CD4-positive, alpha-beta T cell (primary cell): ENCODE measurements at regions not wholly inside any gene's neighbourhood (a gene's known extent, or its start where the extent isn't known, plus 50 kb on each side); places are given as distances from the start of the nearest gene placed in this dataset.

Source experiments
- ATAC-seq: fragments of 200-7000 bp; cut with Tn5 transposase; one replicate; pipeline ENCODE4 v1.10.0; 2022; ENCODE audit warnings: mild to moderate bottlenecking; ENCODE audit not compliant: poor library complexity
- CTCF ChIA-PET: fragments of 350-600 bp; sonication (Branson Sonifier 250); formaldehyde crosslinking; loops from one replicate; lab custom pipeline; 2021; ENCODE audit warnings: antibody characterized with exemption, inconsistent platforms; lab: Charles Lee
- POLR2A ChIA-PET: fragments of 350-600 bp; sonication (Branson Sonifier 250); formaldehyde crosslinking; loops from one replicate; lab custom pipeline; 2021; ENCODE audit warnings: antibody characterized with exemption, inconsistent platforms; lab: Charles Lee
- DNase-seq, 14 experiments: peaks; one replicate each; pipeline ENCODE4 v3.0.0-alpha.2; 2013 to 2020; ENCODE audit warnings: mixed read lengths in 2 of 14
- H3K27ac ChIP-seq, 2 donors: one replicate each; pipeline versions ENCODE4 v1.5.1 to v1.7.0; 2013; ENCODE audit warnings: low read length in 2 of 2, low read depth in 1 of 2, mild to moderate bottlenecking in 1 of 2
- H3K27me3 ChIP-seq, 2 experiments: 1 replicate in 1 of 2; 2 replicates in 1 of 2; pipeline versions ENCODE4 v1.6.1 to v1.7.0; 2013; ENCODE audit warnings: low read length in 2 of 2, control low read depth in 1 of 2, mild to moderate bottlenecking in 1 of 2, moderate library complexity in 1 of 2; ENCODE audit not compliant: insufficient read depth in 2 of 2, control insufficient read depth in 1 of 2
- H3K36me3 ChIP-seq: one replicate; pipeline ENCODE4 v1.6.1; 2013; ENCODE audit warnings: low read length, control low read depth; ENCODE audit not compliant: insufficient read depth
- H3K4me1 ChIP-seq: one replicate; pipeline ENCODE4 v1.6.1; 2013; ENCODE audit warnings: low read length, control low read depth; ENCODE audit not compliant: insufficient read depth
- H3K4me3 ChIP-seq: one replicate; pipeline ENCODE4 v1.5.1; 2013; ENCODE audit warnings: mild to moderate bottlenecking, low read length, moderate library complexity
- H3K9me3 ChIP-seq, 2 experiments: 1 replicate in 1 of 2; 2 replicates in 1 of 2; pipeline versions ENCODE4 v1.6.1 to v1.7.0; 2013; ENCODE audit warnings: low read length in 2 of 2, mild to moderate bottlenecking in 2 of 2, control low read depth in 1 of 2, moderate library complexity in 1 of 2; ENCODE audit not compliant: control insufficient read depth in 1 of 2, insufficient read depth in 1 of 2
- H3K27ac Mint-ChIP-seq: one replicate; pipeline ENCODE4 v1.8.0; 2020; ENCODE audit warnings: mixed read lengths
- H3K27me3 Mint-ChIP-seq: one replicate; pipeline ENCODE4 v1.8.0; 2021; ENCODE audit warnings: mixed read lengths
- H3K36me3 Mint-ChIP-seq: one replicate; pipeline ENCODE4 v1.8.0; 2021; ENCODE audit warnings: low read depth, mixed read lengths
- H3K4me1 Mint-ChIP-seq: one replicate; pipeline ENCODE4 v1.8.0; 2021; ENCODE audit warnings: low read depth, mixed read lengths
- H3K4me3 Mint-ChIP-seq: one replicate; pipeline ENCODE4 v1.8.0; 2020; ENCODE audit warnings: mild to moderate bottlenecking, mixed read lengths
- H3K9me3 Mint-ChIP-seq: one replicate; pipeline ENCODE4 v1.8.0; 2020; ENCODE audit warnings: mixed read lengths
- intact Hi-C, 2 experiments: fragments of 100-400 bp; cut with DNase I in 1 of 2; cut with micrococcal nuclease in 1 of 2; formaldehyde crosslinking; loops; one replicate each; pipeline versions ENCODE4 v1.15.1 to v1.9.0; 2023 to 2025; cut with DNase I, micrococcal nuclease
- TF ChIP-seq, protein P1 (sequence below): fragments of 200-600 bp; IDR thresholded peaks from one replicate; pipeline ENCODE4 v1.8.0; 2022; ENCODE audit warnings: antibody characterized with exemption, mild to moderate bottlenecking

- no peak overlapping the region for H3K4me3 ChIP-seq
- ChIA-PET CTCF (no interaction called here), POLR2A (no interaction called here)
- H3K27me3 Mint-ChIP-seq: peaks cover 27% of the 10 kb centered on the region
- H3K4me1 Mint-ChIP-seq: no peaks in the 10 kb centered on the region
- no peak for ATAC-seq
- H3K9me3 ChIP-seq: peaks cover 0 to 14% of the 10 kb centered on the region in 2 experiments
- TF ChIP-seq, protein P1, sequence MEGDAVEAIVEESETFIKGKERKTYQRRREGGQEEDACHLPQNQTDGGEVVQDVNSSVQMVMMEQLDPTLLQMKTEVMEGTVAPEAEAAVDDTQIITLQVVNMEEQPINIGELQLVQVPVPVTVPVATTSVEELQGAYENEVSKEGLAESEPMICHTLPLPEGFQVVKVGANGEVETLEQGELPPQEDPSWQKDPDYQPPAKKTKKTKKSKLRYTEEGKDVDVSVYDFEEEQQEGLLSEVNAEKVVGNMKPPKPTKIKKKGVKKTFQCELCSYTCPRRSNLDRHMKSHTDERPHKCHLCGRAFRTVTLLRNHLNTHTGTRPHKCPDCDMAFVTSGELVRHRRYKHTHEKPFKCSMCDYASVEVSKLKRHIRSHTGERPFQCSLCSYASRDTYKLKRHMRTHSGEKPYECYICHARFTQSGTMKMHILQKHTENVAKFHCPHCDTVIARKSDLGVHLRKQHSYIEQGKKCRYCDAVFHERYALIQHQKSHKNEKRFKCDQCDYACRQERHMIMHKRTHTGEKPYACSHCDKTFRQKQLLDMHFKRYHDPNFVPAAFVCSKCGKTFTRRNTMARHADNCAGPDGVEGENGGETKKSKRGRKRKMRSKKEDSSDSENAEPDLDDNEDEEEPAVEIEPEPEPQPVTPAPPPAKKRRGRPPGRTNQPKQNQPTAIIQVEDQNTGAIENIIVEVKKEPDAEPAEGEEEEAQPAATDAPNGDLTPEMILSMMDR: no peak
- no peak for DNase-seq
- H3K27me3 ChIP-seq: peaks cover 4 to 5% of the 10 kb centered on the region in 2 experiments
- H3K36me3 ChIP-seq: no peaks in the 10 kb centered on the region
- intact Hi-C loops: no loop called here
- no peak overlapping the region for H3K4me3 Mint-ChIP-seq
- peaks cover 8% of the 10 kb centered on the region for H3K4me1 ChIP-seq
- H3K9me3 Mint-ChIP-seq: no peaks in the 10 kb centered on the region
- H3K36me3 Mint-ChIP-seq: no peaks in the 10 kb centered on the region
- no peak overlapping the region for H3K27ac ChIP-seq
- H3K27ac Mint-ChIP-seq: no peak overlapping the region
Measured at GRCh38 chr11:116274521-116274920, 498.3 kb downstream of the BUD13 start.

GRCh38 chr11:116272181-116272789 lies 500.5 kb downstream of the BUD13 start:
- H3K36me3 ChIP-seq: no peaks in the 10 kb centered on the region
- no peaks in the 10 kb centered on the region for H3K9me3 Mint-ChIP-seq
- H3K4me3 Mint-ChIP-seq: no peak overlapping the region
- no peak overlapping the region for H3K4me3 ChIP-seq
- CTCF ChIA-PET: no interaction called here
- H3K27ac ChIP-seq: no peak overlapping the region
- POLR2A ChIA-PET: no interaction called here
- peaks cover 8% of the 10 kb centered on the region for H3K4me1 ChIP-seq
- H3K27me3 ChIP-seq: peaks cover 4 to 5% of the 10 kb centered on the region in 2 experiments
- ATAC-seq (no peak), DNase-seq (no peak)
- no peaks in the 10 kb centered on the region for H3K36me3 Mint-ChIP-seq
- peaks cover 14% of the 10 kb centered on the region for H3K27me3 Mint-ChIP-seq
- H3K27ac Mint-ChIP-seq: no peak overlapping the region
- H3K9me3 ChIP-seq: peaks cover 0 to 14% of the 10 kb centered on the region in 2 experiments
- intact Hi-C loops: no loop called here
- H3K4me1 Mint-ChIP-seq: no peaks in the 10 kb centered on the region
- TF ChIP-seq, protein P1: no peak

GRCh38 chr11:116271479-116271878 lies 501.3 kb downstream of the BUD13 start:
- Histone ChIP-seq H3K27ac (no peak overlapping the region), H3K27me3 (peaks cover 0 to 4% of the 10 kb centered on the region in 2 experiments), H3K4me1 (peaks cover 5% of the 10 kb centered on the region), H3K36me3 (no peaks in the 10 kb centered on the region), H3K4me3 (no peak overlapping the region), H3K9me3 (peaks cover 0 to 6% of the 10 kb centered on the region in 2 experiments)
- H3K27ac Mint-ChIP-seq: no peak overlapping the region
- peaks cover 14% of the 10 kb centered on the region for H3K27me3 Mint-ChIP-seq
- no peaks in the 10 kb centered on the region for H3K9me3 Mint-ChIP-seq
- TF ChIP-seq, protein P1: no peak
- H3K4me3 Mint-ChIP-seq: no peak overlapping the region
- ATAC-seq (no peak), DNase-seq (no peak)
- CTCF ChIA-PET: no interaction called here
- POLR2A ChIA-PET: no interaction called here
- intact Hi-C loops: no loop called here
- H3K36me3 Mint-ChIP-seq: no peaks in the 10 kb centered on the region
- no peaks in the 10 kb centered on the region for H3K4me1 Mint-ChIP-seq
